NB4 (cell line): ENCODE measurements at regions not wholly inside any gene's neighbourhood (a gene's known extent, or its start where the extent isn't known, plus 50 kb on each side); places are given as distances from the start of the nearest gene placed in this dataset.

ENCODE experiments used
- DNase-seq: peaks from one replicate; pipeline ENCODE4 v3.0.0; 2010; ENCODE audit warnings: low read depth
- H3K4me3 ChIP-seq: one replicate; pipeline ENCODE4 v1.5.1; 2011; ENCODE audit warnings: mild to moderate bottlenecking, low read depth, low read length, moderate library complexity
- MYC ChIP-seq: IDR thresholded peaks from 2 replicates; pipeline ENCODE4 v1.6.1; 2011; ENCODE audit warnings: low read depth, low read length
- POLR2A ChIP-seq: IDR thresholded peaks from 2 replicates; pipeline ENCODE4 v1.6.1; 2011; ENCODE audit warnings: mild to moderate bottlenecking; ENCODE audit not compliant: insufficient read length; ENCODE audit errors: extremely low read depth
- TF ChIP-seq, protein P1 (sequence below): IDR thresholded peaks from 2 replicates; pipeline ENCODE4 v1.6.1; 2011; ENCODE audit warnings: low read depth, low read length
- TF ChIP-seq, protein P2 (sequence below): IDR thresholded peaks from one replicate; pipeline ENCODE4 v1.5.1; 2012; ENCODE audit warnings: low read depth, low read length

DNA sequence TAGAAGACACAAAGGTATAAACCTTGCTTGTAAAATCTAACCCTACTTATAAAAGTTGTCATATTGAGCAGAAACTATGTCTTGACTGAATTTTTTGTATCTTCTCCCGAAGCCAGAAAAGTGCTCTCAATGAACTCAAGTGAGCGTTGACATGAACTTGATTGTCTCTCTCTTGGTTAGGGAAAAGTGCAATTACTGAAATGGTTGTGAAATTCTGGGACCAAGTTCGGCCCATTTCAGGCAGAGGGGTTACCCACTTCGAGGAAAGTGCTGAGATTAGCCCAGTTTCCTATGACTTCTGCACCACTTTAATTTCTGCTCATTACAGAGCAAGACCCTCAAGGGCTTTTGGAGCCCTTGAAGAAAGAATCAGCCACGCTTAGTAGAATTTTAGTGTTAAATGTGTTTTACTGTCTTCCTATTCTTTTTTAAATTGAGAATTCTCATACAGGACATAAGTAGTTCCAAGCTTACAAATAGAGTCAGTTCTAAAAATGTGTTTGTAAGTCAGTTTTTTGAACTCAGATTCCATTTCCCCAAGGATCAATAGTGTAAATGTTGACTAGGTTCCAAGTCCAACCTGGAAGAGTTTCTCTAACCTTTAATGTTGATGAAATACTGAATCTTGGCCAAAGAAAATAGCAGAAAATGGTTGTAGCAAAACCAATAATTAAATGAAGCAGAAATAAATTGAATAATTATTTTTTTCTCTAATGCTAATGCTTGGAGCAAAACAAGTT, 125.7 kb upstream of the ACSL4 start:
- DNase-seq = no peak
- no peak overlapping the region for H3K4me3 ChIP-seq
- TF ChIP-seq MYC (no peak), POLR2A (no peak)
- TF ChIP-seq, protein P1, sequence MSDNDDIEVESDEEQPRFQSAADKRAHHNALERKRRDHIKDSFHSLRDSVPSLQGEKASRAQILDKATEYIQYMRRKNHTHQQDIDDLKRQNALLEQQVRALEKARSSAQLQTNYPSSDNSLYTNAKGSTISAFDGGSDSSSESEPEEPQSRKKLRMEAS = no peak
- TF ChIP-seq, protein P2, sequence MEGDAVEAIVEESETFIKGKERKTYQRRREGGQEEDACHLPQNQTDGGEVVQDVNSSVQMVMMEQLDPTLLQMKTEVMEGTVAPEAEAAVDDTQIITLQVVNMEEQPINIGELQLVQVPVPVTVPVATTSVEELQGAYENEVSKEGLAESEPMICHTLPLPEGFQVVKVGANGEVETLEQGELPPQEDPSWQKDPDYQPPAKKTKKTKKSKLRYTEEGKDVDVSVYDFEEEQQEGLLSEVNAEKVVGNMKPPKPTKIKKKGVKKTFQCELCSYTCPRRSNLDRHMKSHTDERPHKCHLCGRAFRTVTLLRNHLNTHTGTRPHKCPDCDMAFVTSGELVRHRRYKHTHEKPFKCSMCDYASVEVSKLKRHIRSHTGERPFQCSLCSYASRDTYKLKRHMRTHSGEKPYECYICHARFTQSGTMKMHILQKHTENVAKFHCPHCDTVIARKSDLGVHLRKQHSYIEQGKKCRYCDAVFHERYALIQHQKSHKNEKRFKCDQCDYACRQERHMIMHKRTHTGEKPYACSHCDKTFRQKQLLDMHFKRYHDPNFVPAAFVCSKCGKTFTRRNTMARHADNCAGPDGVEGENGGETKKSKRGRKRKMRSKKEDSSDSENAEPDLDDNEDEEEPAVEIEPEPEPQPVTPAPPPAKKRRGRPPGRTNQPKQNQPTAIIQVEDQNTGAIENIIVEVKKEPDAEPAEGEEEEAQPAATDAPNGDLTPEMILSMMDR = no peak

DNA sequence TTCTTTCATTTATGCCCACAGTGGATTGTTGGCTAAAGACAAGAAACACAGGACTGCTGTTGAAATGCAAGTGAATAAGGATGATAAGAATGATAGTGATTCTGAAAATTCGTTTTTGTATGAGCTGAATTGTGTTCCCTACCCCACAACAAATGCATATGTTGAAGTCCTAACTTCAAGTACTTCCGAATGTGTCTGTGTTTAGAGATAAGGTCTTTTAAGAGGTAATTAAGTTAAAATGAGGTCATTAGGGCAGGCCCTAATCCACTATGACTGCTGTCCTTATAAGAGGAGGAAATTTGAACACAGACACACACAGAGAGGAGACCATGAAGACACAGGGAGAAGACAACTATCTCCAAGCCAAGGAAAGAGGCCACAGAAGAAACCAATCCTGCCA, 126.6 kb upstream of the ACSL4 start:
- DNase-seq = no peak
- no peak for TF ChIP-seq MYC
- TF ChIP-seq, protein P1 = no peak
- TF ChIP-seq, protein P2 = no peak
- TF ChIP-seq POLR2A = no peak

DNA sequence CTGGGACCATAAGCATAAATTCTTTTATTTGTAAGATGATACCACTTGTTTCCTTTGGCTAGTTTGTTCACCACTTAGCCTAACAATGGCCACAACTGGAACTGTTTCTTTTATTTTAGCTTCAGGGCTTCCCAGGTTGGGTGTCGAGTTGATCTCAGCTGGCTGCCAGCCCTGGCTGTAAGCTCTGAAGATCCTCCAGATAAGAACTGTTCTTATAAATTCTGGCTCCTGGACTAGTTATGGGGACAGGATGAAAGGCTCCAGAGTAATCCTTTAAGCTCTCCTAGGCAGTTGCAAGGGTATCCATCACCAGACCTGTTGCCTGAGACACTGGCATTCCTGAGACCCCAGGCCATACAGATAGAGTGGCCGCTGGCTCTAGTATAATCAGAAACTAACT, 129.4 kb upstream of the ACSL4 start:
- DNase-seq = no peak
- no peak overlapping the region for H3K4me3 ChIP-seq
- TF ChIP-seq, protein P2 = no peak
- no peak for TF ChIP-seq POLR2A
- TF ChIP-seq MYC = no peak
- TF ChIP-seq, protein P1 = no peak

More for the DNA sequence above, 126.6 kb upstream of the ACSL4 start:
- H3K4me3 ChIP-seq = no peak overlapping the region

DNA sequence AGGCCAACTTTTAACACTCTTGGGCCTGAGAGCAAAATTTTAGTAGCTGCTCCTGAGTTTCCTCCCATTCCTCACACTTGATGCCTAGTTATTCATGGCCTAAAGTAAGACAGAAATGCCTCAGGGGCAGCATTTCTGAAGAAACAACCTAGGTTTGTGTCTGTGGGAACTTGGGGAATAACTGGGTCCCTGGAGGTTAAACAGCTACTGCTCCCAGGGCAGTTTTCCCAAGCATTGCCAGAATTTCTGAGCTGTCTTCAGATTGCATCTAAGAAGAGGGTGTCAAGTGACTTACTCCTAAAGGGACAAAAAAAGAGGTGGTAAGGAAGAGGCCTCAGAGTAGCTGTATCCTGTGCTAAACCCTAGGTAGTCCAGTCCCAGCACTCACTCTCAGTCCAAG, 130.8 kb upstream of the ACSL4 start:
- TF ChIP-seq MYC = no peak
- no peak for TF ChIP-seq POLR2A
- no peak overlapping the region for H3K4me3 ChIP-seq
- DNase-seq = no peak

DNA sequence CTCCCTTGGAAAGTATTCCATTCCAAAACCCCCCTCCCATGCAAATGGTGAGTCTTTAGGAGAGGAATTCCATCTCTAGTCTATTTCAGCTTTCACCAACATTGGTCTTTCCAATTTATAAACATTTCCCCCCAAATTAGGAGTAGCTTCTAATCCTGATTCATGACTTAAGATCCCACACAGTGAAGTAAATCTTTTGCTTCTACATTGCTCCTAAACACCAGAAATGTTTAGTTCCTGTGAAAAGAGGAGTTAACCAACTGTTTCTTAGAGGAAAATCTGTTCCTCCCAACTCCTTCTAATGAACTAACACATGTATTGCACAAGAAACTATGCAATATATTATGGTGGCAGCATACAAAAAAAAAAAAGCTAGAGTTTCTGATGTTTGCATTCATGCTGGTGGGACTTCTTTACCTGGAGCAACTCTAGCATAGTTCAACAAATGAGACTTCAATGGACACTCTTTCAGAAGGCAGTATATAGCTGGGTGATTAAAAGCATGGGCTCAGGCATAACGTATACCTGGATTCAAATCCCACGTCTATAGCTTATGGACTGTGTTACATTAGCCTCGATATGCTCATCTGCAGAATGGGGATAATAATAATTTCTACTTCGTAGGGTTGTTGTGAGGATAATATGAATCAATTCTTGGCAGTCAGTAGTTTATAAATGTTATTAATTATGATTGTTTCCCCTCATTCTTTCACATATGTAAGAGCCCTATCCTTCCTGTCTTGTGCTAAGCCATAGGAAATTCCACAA, 131.6 kb upstream of the TMEM164 start:
- no peak for DNase-seq
- H3K4me3 ChIP-seq = no peak overlapping the region
- TF ChIP-seq, protein P2 = no peak
- TF ChIP-seq POLR2A = no peak
- TF ChIP-seq, protein P1 = no peak
- no peak for TF ChIP-seq MYC

DNA sequence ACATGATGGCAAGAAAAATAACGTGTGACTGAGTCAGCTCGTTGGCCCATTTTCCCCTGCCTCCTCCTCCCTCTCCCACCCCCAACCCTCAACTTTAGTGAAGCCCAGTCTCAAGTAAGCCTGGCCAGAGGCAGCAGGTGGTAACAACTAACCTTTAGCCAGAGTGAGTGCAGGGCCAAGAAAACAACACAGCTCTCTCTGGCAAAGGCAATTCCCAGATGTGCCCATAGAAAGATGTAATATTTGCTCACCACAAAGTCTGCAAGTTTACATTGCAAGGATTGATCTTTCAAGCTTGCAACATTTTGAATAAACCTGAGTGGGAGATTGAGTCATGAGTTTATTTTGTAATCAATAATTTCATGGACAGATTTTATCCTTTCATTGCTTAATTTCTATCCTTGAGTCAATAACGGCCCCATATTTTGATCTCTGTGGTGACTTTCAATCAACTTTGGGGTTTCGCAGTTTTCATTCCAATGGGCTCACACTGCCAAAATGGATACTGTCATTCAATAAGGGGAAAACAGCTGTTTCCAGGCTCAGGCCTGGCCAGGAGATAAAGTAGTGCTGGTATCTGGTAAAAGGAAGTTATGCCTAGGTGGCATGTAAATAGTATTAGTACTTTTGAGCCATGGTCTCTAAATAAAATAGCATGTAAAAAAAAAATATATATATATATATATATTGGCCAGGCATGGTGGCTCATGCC, 130.7 kb upstream of the TMEM164 start:
- no peak for DNase-seq

More for the DNA sequence above, 130.7 kb upstream of the TMEM164 start:
- H3K4me3 ChIP-seq = no peak overlapping the region
- TF ChIP-seq, protein P1 = no peak
- TF ChIP-seq, protein P2 = no peak
- no peak for TF ChIP-seq MYC
- TF ChIP-seq POLR2A = no peak
